Lower leg skin (tissue), 4 donors: ENCODE measurements at regions not wholly inside any gene's neighbourhood (a gene's known extent, or its start where the extent isn't known, plus 50 kb on each side); places are given as distances from the start of the nearest gene placed in this dataset.

Experiments used
- DNase-seq, 2 donors: peaks; one replicate each; pipeline ENCODE4 v3.0.0-alpha.2; 2019; ENCODE audit warnings: low spot score in 2 of 2
- H3K4me3 ChIP-seq: fragments of 200-600 bp; sonication (generic); 2 replicates; pipeline ENCODE4 v1.5.1; 2017; ENCODE audit warnings: mild to moderate bottlenecking, low read depth; ENCODE audit not compliant: poor library complexity, severe bottlenecking
- POLR2A ChIP-seq, 2 donors: fragments of 450-650 bp; IDR thresholded peaks; one replicate each; pipeline ENCODE4 v1.6.1; 2016 to 2017; ENCODE audit warnings: antibody characterized with exemption in 2 of 2, mild to moderate bottlenecking in 1 of 2, moderate library complexity in 1 of 2
- WGBS, 2 donors: methylation state at CpG; one replicate each; pipeline ENCODE4 v1.1.5; 2018; 5-methylcytosine and 5-hydroxymethylcytosine counted together
- intact Hi-C: fragments of 100-400 bp; cut with DNase I; formaldehyde crosslinking; loops from one replicate; pipeline ENCODE4 v1.15.0; 2023; ENCODE audit warnings: low total_unique reads
- TF ChIP-seq, protein P1 (sequence below), 3 donors: fragments of 450-650 bp; IDR thresholded peaks; one replicate each; pipeline ENCODE4 v1.5.1; 2016; ENCODE audit warnings: antibody characterized with exemption in 3 of 3, mild to moderate bottlenecking in 3 of 3, moderate library complexity in 2 of 3

- TF ChIP-seq, protein P1, sequence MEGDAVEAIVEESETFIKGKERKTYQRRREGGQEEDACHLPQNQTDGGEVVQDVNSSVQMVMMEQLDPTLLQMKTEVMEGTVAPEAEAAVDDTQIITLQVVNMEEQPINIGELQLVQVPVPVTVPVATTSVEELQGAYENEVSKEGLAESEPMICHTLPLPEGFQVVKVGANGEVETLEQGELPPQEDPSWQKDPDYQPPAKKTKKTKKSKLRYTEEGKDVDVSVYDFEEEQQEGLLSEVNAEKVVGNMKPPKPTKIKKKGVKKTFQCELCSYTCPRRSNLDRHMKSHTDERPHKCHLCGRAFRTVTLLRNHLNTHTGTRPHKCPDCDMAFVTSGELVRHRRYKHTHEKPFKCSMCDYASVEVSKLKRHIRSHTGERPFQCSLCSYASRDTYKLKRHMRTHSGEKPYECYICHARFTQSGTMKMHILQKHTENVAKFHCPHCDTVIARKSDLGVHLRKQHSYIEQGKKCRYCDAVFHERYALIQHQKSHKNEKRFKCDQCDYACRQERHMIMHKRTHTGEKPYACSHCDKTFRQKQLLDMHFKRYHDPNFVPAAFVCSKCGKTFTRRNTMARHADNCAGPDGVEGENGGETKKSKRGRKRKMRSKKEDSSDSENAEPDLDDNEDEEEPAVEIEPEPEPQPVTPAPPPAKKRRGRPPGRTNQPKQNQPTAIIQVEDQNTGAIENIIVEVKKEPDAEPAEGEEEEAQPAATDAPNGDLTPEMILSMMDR (IDR thresholded peaks at IDR 0.05) = no peak
- no peak for TF ChIP-seq POLR2A (IDR thresholded peaks at IDR 0.05)
- H3K4me3 ChIP-seq = no peak overlapping the region
- 66 to 68% methylated on average over 2 of the region's 2 CpGs for WGBS, 2 donors
- no peak for DNase-seq
- intact Hi-C loops = no loop called here
Observed at GRCh38 chr3:110711851-110712516, 359.6 kb upstream of the NECTIN3 start.

DNA sequence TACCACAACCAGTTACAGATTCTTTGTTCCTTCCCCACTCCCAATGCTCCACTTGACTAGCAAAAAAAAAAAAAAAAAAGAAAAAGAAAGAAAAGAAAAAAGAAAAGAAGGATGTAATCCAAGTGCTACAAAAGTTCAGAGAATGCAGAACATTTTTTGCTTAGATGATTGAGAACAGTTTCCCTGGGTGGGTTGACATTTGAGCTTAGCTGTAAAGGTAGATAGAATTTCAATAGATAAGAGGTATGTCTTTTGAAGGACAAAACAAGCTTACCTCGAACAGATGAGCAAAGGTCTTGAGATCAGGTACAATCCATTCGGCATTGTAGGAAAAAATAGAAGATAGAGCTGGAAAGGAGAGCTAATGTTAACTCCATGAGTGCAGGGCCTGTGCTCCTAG lies 344.6 kb upstream of the NECTIN3 start:
- WGBS, 2 donors = 48 to 71% methylated on average over 2 of the region's 2 CpGs
- TF ChIP-seq, protein P1 (IDR thresholded peaks at IDR 0.05) = no peak
- TF ChIP-seq POLR2A (IDR thresholded peaks at IDR 0.05) = no peak
- DNase-seq = no peak
- H3K4me3 ChIP-seq = no peak overlapping the region
- intact Hi-C loops = no loop called here

DNA sequence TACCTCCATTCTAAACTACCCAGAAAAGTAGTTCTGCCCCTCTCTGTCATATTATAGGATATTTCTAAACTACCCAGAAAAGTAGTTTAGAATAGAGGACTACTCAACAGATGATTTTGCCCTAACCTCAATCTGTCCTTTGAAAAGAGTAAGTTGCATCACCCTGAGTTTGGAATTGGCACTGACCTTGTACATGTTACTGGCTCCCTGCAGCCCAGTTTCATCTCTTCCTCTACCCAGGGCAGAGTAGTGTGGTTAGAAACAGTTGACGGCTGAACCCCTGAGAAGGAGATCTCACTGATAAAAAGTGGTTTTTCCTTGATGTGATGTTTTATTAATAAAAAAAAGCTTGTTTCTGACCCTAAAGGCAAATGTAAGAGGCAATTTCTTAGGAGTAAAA lies 340.5 kb upstream of the NECTIN3 start:
- no peak for TF ChIP-seq POLR2A (IDR thresholded peaks at IDR 0.05)
- TF ChIP-seq, protein P1 (IDR thresholded peaks at IDR 0.05) = no peak
- WGBS, 2 donors = 48 to 58% methylated on average over 1 of the region's 1 CpG
- no peak overlapping the region for H3K4me3 ChIP-seq
- DNase-seq = no peak
- intact Hi-C loops = no loop called here

DNA sequence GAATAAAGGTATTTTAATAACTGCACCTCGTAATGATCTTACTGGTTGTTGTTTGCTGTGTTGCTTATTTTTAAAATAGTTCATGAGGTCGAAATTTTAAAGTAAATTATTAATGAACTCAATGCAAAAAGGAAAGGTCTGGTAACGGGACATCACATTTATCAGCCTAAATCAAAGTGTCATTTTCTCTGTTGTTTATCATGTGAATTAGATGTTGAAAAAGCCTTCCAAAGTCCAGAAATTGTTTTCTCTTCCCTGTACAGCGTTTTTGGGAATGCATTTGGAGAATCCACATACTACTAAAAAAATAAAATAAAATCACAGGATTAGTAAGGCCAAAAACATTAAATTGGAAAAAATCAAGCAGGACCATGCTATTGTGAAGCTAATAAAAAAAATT lies 339.2 kb upstream of the NECTIN3 start:
- no peak for DNase-seq
- WGBS, 2 donors = 62 to 66% methylated on average over 4 of the region's 4 CpGs
- H3K4me3 ChIP-seq = no peak overlapping the region
- intact Hi-C loops = no loop called here
- TF ChIP-seq, protein P1 (IDR thresholded peaks at IDR 0.05) = no peak
- no peak for TF ChIP-seq POLR2A (IDR thresholded peaks at IDR 0.05)

DNA sequence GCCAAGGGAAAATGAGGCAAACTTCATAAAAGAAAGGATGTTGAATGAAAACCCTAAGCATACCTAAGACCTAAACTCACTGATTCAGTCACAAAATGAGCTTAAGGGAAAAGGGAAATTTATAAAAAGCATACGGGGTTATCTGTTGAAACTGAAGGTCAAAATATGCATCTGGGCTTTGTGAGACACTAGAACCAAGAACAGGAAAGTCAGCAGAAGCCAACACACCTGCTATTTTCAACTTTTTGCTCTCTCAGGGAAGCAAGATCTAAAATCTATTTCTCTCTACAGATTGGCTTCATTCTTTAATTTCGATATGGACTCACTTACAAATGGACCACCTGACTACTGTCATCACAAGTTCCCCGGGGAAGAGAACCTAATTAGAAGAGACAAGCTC lies 338.6 kb upstream of the NECTIN3 start:
- DNase-seq = no peak
- H3K4me3 ChIP-seq = no peak overlapping the region
- 80 to 82% methylated on average over 3 of the region's 3 CpGs for WGBS, 2 donors
- TF ChIP-seq, protein P1 (IDR thresholded peaks at IDR 0.05) = no peak
- no peak for TF ChIP-seq POLR2A (IDR thresholded peaks at IDR 0.05)
- intact Hi-C loops = no loop called here

DNA sequence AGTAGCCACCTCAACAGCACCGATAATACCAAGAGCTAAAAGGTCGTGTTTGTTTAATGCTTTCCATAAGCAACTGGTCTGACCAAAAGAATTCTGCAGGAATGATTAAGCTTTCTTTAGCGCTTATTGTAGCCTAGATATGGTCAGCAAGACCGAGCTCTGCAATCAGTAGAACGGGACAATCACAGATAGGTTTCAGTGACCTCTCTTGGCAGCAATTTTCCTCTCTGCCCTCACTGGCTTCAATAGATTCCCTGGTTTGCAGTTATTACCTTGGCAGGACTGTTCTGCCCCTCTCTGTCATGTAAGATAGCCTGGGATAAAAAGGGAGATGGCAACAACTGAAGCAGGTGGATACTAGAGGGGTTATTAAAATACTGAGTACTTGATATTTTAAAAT lies 337.1 kb upstream of the NECTIN3 start:
- no peak overlapping the region for H3K4me3 ChIP-seq
- DNase-seq = no peak
- no peak for TF ChIP-seq POLR2A (IDR thresholded peaks at IDR 0.05)
- intact Hi-C loops = no loop called here
- 66 to 85% methylated on average over 5 of the region's 5 CpGs for WGBS, 2 donors
